ENCODE measurements at regions not wholly inside any gene's neighbourhood (a gene's known extent, or its start where the extent isn't known, plus 50 kb on each side); places are given as distances from the start of the nearest gene placed in this dataset.
"Not testable (repeated sequence)": the region's sequence is repeated elsewhere in the genome, so short reads cannot be mapped to it uniquely, and the experiment has no call there.

- no peak for DNase-seq
Measured at GRCh38 chr6:149127212-149127611, 190.3 kb upstream of the TAB2 start.

- peak; percentile 80 for DNase-seq
Measured at GRCh38 chr6:149128489-149129145, 188.9 kb upstream of the TAB2 start.

GRCh38 chr6:149129371-149130077 is 188.0 kb upstream of the TAB2 start:
- DNase-seq = no peak

- DNase-seq = no peak
Measured at GRCh38 chr6:149130090-149130489, 187.4 kb upstream of the TAB2 start.

GRCh38 chr6:149130508-149130907 is 187.0 kb upstream of the TAB2 start:
- no peak for DNase-seq

GRCh38 chr6:149131891-149132290 is 185.6 kb upstream of the TAB2 start:
- no peak for DNase-seq

GRCh38 chr6:149132336-149132735 is 185.2 kb upstream of the TAB2 start:
- peak; percentile 68 for DNase-seq

- DNase-seq = no peak
Measured at GRCh38 chr6:149134511-149134933, 183.0 kb upstream of the TAB2 start.

- DNase-seq = no peak
Measured at GRCh38 chr6:149135809-149136208, 181.7 kb upstream of the TAB2 start.

GRCh38 chr6:149136273-149136912 is 181.1 kb upstream of the TAB2 start:
- DNase-seq = no peak

GRCh38 chr6:149136913-149137286 is 180.6 kb upstream of the TAB2 start:
- no peak for DNase-seq

- DNase-seq = no peak
Measured at GRCh38 chr6:149137594-149137993, 179.9 kb upstream of the TAB2 start.

- DNase-seq = no peak
Measured at GRCh38 chr6:149138089-149138488, 179.4 kb upstream of the TAB2 start.

- DNase-seq = no peak
Measured at GRCh38 chr6:149138699-149139294, 178.7 kb upstream of the TAB2 start.

GRCh38 chr6:149139782-149140136 is 177.8 kb upstream of the TAB2 start:
- DNase-seq = no peak

GRCh38 chr6:149140137-149140909 is 177.2 kb upstream of the TAB2 start:
- peak; percentile 92 for DNase-seq

GRCh38 chr6:149140910-149141290 is 176.6 kb upstream of the TAB2 start:
- DNase-seq = peak; percentile 86

- DNase-seq = no peak
Measured at GRCh38 chr6:149142924-149143429, 174.5 kb upstream of the TAB2 start.

GRCh38 chr6:149145800-149146199 is 171.7 kb upstream of the TAB2 start:
- not testable (repeated sequence) for DNase-seq

GRCh38 chr6:149147195-149147594 is 170.3 kb upstream of the TAB2 start:
- DNase-seq = no peak

GRCh38 chr6:149147938-149148718 is 169.4 kb upstream of the TAB2 start:
- DNase-seq = peak; percentile 91

- peak; percentile 59 for DNase-seq
Measured at GRCh38 chr6:149149653-149150052, 167.9 kb upstream of the TAB2 start.
